ENCODE measurements at regions not wholly inside any gene's neighbourhood (a gene's known extent, or its start where the extent isn't known, plus 50 kb on each side); places are given as distances from the start of the nearest gene placed in this dataset.

GRCh38 chr13:89678466-89679121 is 1668.9 kb upstream of the MIR17HG start:
- no peak for DNase-seq

GRCh38 chr13:89684896-89685295 is 1662.6 kb upstream of the MIR17HG start:
- DNase-seq: no peak

- no peak for DNase-seq
Observed at GRCh38 chr13:89686171-89686570, 1661.3 kb upstream of the MIR17HG start.

- DNase-seq: no peak
Observed at GRCh38 chr13:89687066-89687465, 1660.4 kb upstream of the MIR17HG start.

DNA sequence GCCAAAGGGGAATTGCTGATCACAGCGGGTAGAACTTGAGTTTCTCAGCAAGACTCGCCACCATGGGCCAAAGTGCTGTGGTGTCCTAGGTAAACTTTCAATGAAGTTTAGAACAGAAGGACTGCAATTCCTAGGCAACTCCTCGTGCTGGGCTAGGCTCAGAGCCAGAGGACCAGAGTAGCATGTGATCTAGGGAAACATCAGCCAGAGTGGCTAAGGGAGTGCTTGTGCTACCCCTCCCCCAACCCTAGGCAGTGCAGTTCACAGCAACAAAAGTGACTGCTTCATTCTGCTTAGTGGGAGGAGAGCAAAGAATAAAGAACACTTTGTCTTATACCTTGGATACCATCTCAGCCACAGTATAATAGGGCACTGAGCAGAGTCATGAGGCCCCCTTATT is 1658.6 kb upstream of the MIR17HG start:
- DNase-seq: no peak

- no peak for DNase-seq
Observed at GRCh38 chr13:89694451-89694850, 1653.0 kb upstream of the MIR17HG start.

DNA sequence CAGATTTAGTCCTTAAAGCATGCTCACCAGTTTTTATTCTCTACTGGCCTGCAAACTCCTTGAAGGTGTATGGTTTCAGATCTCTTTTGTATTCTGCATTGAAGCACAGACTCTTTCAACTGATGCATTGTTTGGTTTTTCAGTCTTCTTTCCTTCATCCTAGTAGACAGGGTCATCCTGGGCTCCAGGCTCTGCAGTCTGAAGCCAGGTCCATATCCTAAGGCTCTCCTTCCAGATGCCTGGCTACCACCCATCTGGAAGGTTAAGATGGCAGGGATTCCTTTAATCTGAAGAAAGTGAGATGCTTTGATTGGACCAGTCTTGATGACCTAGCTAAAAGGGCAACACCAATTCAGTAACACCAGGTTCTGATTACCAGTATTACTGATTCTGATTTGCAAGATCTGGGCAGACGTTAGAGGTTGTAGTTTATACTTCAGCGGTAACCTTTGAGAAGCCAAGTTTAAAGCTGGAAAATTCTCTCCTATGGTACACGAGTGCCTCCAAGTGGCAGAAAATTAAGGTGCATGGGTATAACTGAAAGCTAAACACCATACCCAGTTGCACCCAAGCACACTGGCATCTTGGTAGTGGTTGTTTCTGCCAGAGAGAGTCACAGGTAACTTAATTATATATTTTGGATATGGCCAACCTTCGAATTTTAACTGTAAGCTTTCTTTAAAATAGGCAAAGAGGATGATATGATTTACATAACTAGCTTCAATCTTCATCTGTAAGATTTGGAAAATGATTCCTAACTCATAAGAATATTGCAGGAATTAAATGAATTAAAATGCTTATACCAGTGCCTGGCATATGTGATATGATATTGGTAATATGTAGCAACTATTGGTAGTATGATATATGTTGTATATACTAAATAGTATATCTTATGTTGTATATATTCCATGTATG is 1651.9 kb upstream of the MIR17HG start:
- DNase-seq: no peak

DNA sequence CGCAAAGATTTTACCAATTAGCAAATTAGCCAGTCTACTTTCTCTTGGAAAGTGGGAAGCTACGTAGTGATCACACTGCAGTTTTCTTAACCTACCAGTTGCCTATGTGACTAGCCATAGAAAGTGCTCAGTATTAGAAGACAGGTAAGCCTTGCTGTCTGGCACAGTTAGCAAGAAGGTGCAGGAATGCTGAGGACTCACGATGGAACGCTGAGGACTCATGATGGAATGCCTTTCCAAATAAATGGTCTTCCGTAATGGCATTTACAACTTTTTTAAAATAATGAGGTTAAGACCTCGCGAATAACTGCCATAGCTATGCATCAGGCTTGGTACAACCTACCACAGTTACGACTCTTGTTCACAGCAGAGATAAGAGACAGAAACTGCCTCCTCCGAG is 1645.6 kb upstream of the MIR17HG start:
- DNase-seq: no peak

- DNase-seq: no peak
Observed at GRCh38 chr13:89704040-89704439, 1643.4 kb upstream of the MIR17HG start.

GRCh38 chr13:89708013-89708412 is 1639.5 kb upstream of the MIR17HG start:
- DNase-seq: no peak

- DNase-seq: no peak
Observed at GRCh38 chr13:89721216-89721615, 1626.3 kb upstream of the MIR17HG start.

- DNase-seq: no peak
Observed at GRCh38 chr13:89726690-89727435, 1620.6 kb upstream of the MIR17HG start.

GRCh38 chr13:89733829-89734228 is 1613.7 kb upstream of the MIR17HG start:
- DNase-seq: no peak

DNA sequence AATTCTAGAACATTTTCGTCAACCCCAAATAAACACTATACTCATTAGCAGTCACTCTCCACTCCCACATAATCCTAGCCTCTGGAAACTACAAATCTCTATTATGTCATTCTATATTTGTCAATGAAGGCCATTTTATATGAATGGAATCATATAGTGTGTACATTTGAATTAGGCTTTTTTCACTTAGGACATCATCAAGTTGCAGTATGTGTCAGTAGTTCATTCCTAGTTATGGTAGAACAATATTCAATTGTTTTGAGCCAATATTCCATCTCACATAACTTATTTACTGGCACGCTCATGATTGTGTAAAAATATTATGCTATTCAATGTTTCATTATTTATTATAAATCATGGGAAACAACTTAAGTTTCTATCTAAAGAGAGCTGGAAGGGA is 1610.4 kb upstream of the MIR17HG start:
- no peak for DNase-seq

DNA sequence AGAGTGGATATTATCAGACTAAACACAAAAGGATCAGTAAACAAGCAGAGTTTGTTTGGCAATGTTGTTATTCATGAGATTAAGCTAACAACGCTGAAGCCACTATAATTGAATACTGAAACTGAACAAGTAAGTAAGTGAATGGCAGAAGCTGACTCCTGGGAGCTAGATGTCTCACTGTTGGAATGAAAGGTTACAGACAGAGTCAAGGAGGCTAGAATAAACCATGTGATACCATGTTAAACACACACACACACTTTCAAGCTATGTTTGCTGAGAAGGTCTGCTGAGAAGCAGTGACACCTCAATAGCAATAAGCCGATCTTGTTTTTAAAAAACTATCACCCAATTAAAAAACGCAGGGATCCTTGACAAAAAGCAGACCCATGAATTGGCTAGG is 1609.4 kb upstream of the MIR17HG start:
- no peak for DNase-seq

DNA sequence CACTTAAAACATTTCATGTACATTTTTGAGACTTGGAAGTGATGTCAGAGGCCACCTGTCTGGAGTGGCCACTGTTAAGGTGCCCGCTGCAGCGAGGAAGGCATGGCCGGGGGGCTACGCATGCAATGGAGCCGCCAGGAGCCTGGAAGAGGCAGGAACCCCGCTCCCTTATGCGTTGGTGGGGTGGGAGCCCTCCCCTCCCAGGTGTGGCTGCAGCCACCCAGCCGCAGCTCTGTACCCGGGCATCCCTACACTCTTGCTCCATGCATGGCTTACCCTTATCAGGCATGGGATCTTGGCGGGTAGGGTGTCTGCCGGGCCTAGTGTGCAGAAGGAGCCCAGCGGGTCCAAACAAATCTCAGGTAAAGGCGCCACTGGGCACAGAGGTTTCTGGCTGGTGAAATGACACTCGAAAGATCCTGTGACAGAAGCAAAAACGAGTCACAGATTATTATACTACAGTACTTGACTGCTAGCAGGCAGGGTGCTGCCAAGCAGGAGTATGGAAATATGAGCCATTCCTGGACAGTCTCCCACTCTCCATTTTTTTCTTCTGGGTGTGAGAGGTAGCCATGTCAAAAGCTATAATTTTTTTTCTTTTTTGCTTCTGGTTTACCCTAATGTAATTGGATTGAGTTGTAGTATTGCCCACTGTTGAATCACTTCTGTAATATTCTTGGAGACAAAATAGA is 1606.3 kb upstream of the MIR17HG start:
- no peak for DNase-seq

DNA sequence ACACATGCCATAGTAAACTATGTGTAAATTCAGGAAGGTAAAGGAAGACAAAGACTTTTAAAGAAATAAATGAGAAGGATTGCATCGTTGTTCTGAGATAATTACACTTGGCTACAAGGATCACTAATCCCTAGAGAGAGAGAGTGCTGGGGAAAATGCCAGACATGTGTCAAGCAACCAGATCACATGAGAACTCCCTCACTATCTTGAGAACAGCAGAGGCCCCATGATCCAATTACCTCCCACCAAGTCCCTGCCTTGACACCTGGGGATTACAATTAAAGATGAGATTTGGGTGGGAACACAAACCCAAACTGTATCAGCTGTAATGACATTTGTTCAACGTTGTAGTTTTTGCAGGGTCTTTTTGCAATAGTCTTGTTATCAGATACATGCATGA is 1600.9 kb upstream of the MIR17HG start:
- no peak for DNase-seq

- DNase-seq: no peak
Observed at GRCh38 chr13:89748716-89749115, 1598.8 kb upstream of the MIR17HG start.

- no peak for DNase-seq
Observed at GRCh38 chr13:89749888-89750287, 1597.6 kb upstream of the MIR17HG start.

GRCh38 chr13:89750371-89750770 is 1597.1 kb upstream of the MIR17HG start:
- DNase-seq: no peak

GRCh38 chr13:89751432-89751930 is 1596.0 kb upstream of the MIR17HG start:
- DNase-seq: no peak

GRCh38 chr13:89752394-89752793 is 1595.1 kb upstream of the MIR17HG start:
- DNase-seq: no peak

Measured in right forelimb (tissue), 1 donor.